ENCODE measurements at regions not wholly inside any gene's neighbourhood (a gene's known extent, or its start where the extent isn't known, plus 50 kb on each side); places are given as distances from the start of the nearest gene placed in this dataset.

- TF ChIP-seq CTCF (IDR thresholded peaks at IDR 0.05) (no peak), POLR2A (IDR thresholded peaks at IDR 0.05) (no peak)
Measured at GRCh38 chr7:94792241-94792640, 115.2 kb upstream of the PPP1R9A start.

All from breast epithelium (tissue), 3 donors.